GM12873 (cell line): ENCODE measurements at regions not wholly inside any gene's neighbourhood (a gene's known extent, or its start where the extent isn't known, plus 50 kb on each side); places are given as distances from the start of the nearest gene placed in this dataset.

Experiments used
- CTCF ChIP-seq: IDR thresholded peaks from 2 replicates; pipeline ENCODE4 v1.5.1; 2012; ENCODE audit warnings: low read depth, mild to moderate bottlenecking, moderate library complexity, low read length, control low read depth; ENCODE audit not compliant: insufficient read depth; ENCODE audit errors: missing control alignments

- TF ChIP-seq CTCF, result no peak
Measured at GRCh38 chr15:23983500-23984259, 296.6 kb upstream of the NDN start.

GRCh38 chr15:23994273-23994672, 307.2 kb upstream of the NDN start:
- TF ChIP-seq CTCF, result no peak

GRCh38 chr15:23998056-23998455, 311.0 kb upstream of the NDN start:
- TF ChIP-seq CTCF, result no peak

GRCh38 chr15:24008476-24008875, 321.4 kb upstream of the NDN start:
- no peak for TF ChIP-seq CTCF

GRCh38 chr15:24017470-24017869, 330.4 kb upstream of the NDN start:
- TF ChIP-seq CTCF, result no peak

GRCh38 chr15:24039683-24040082, 352.6 kb upstream of the NDN start:
- TF ChIP-seq CTCF, result no peak

GRCh38 chr15:24054547-24055245, 367.6 kb upstream of the NDN start:
- TF ChIP-seq CTCF, result no peak
